NOMO-1 treated with dmso at 0.1 percent for 144 hours (cell line): ENCODE measurements at regions not wholly inside any gene's neighbourhood (a gene's known extent, or its start where the extent isn't known, plus 50 kb on each side); places are given as distances from the start of the nearest gene placed in this dataset.
"Not testable (repeated sequence)": the region's sequence is repeated elsewhere in the genome, so short reads cannot be mapped to it uniquely, and the experiment has no call there.

Experiments
- DNase-seq: peaks from one replicate; lab custom pipeline; 2025; ENCODE audit not compliant: unreplicated experiment; lab: John Stamatoyannopoulos, UW

- DNase-seq: no peak
Observed at GRCh38 chr2:207354462-207354861, 175.3 kb upstream of the CREB1 start.

GRCh38 chr2:207356567-207356966 lies 173.2 kb upstream of the CREB1 start:
- no peak for DNase-seq

- DNase-seq: no peak
Observed at GRCh38 chr2:207357216-207357615, 172.5 kb upstream of the CREB1 start.

- no peak for DNase-seq
Observed at GRCh38 chr2:207362716-207363115, 167.0 kb upstream of the CREB1 start.

- no peak for DNase-seq
Observed at GRCh38 chr2:207363761-207364290, 165.9 kb upstream of the CREB1 start.

- no peak for DNase-seq
Observed at GRCh38 chr2:207370646-207371045, 159.1 kb upstream of the CREB1 start.

- no peak for DNase-seq
Observed at GRCh38 chr2:207371877-207372276, 157.9 kb upstream of the CREB1 start.

- no peak for DNase-seq
Observed at GRCh38 chr2:207372483-207372882, 157.3 kb upstream of the CREB1 start.

- DNase-seq: no peak
Observed at GRCh38 chr2:207375207-207375875, 154.4 kb upstream of the CREB1 start.

- not testable (repeated sequence) for DNase-seq
Observed at GRCh38 chr2:207378620-207379019, 151.1 kb upstream of the CREB1 start.

- no peak for DNase-seq
Observed at GRCh38 chr2:207385076-207385475, 144.7 kb upstream of the CREB1 start.

GRCh38 chr2:207385903-207386302 lies 143.9 kb upstream of the CREB1 start:
- DNase-seq: no peak

- DNase-seq: no peak
Observed at GRCh38 chr2:207387001-207387571, 142.7 kb upstream of the CREB1 start.

- no peak for DNase-seq
Observed at GRCh38 chr2:207390302-207391095, 139.3 kb upstream of the CREB1 start.

- no peak for DNase-seq
Observed at GRCh38 chr2:207394203-207394781, 135.5 kb upstream of the CREB1 start.

GRCh38 chr2:207394812-207395534 lies 134.8 kb upstream of the CREB1 start:
- DNase-seq: no peak

- no peak for DNase-seq
Observed at GRCh38 chr2:207395535-207396251, 134.1 kb upstream of the CREB1 start.

GRCh38 chr2:207397917-207398655 lies 131.7 kb upstream of the CREB1 start:
- no peak for DNase-seq

GRCh38 chr2:207399301-207399700 lies 130.5 kb upstream of the CREB1 start:
- no peak for DNase-seq

GRCh38 chr2:207401338-207401737 lies 128.4 kb upstream of the CREB1 start:
- DNase-seq: no peak
